ENCODE measurements at regions not wholly inside any gene's neighbourhood (a gene's known extent, or its start where the extent isn't known, plus 50 kb on each side); places are given as distances from the start of the nearest gene placed in this dataset.
"Not testable (repeated sequence)": the region's sequence is repeated elsewhere in the genome, so short reads cannot be mapped to it uniquely, and the experiment has no call there.

- not testable (repeated sequence) for TF ChIP-seq TEAD4 (IDR thresholded peaks at IDR 0.05; ENCODE audit: borderline replicate concordance, insufficient read depth); SIN3A (IDR thresholded peaks at IDR 0.05; ENCODE audit: borderline replicate concordance, low read depth, low read length); CTCF (IDR thresholded peaks at IDR 0.05); GABPA (IDR thresholded peaks at IDR 0.05; ENCODE audit: low read depth); PBX3 (IDR thresholded peaks at IDR 0.05)
These were observed 50.5 kb upstream of the THOC3 start for GRCh38 chr5:176018598-176018997.
